Stimulated activated CD4-positive, alpha-beta T cell treated with anti-CD3 and anti-CD28 coated beads, TNF-alpha, amount 100 ng/mL, for 4 hours (primary cell): ENCODE measurements at regions not wholly inside any gene's neighbourhood (a gene's known extent, or its start where the extent isn't known, plus 50 kb on each side); places are given as distances from the start of the nearest gene placed in this dataset.
"Not testable (repeated sequence)": the region's sequence is repeated elsewhere in the genome, so short reads cannot be mapped to it uniquely, and the experiment has no call there.

Experiments
- DNase-seq, 3 experiments: peaks; one replicate each; pipeline ENCODE4 v3.0.0-alpha.2; 2020; ENCODE audit warnings: low read depth in 3 of 3

GRCh38 chr1:38746941-38747600 is 112.5 kb downstream of the RRAGC start:
- DNase-seq: no peak

DNA sequence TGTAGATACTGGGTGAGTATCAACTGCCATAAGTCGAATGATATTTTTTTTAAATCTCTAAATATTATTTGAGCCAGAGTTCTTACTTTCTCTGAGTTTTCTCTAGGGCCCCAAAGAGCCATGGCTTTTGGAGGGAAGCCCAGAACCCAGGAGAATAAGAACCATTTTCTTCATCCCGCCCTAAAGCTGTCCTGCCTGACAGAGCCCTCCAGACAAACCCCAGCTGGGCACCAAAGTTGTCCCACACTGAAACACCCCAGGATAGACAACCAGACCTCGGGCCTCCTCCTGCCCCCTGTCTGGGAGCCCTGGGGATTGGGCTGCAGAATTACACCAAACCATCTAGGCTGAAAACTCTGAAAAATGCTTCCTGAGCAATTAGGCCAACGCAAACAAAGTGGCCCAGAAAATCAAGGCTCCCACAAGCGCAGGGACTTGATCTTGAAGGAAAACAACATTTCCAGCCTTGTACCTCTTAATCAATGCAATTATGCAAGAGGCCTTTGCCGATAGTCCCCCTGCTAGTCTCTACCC is 113.1 kb downstream of the RRAGC start:
- no peak for DNase-seq

DNA sequence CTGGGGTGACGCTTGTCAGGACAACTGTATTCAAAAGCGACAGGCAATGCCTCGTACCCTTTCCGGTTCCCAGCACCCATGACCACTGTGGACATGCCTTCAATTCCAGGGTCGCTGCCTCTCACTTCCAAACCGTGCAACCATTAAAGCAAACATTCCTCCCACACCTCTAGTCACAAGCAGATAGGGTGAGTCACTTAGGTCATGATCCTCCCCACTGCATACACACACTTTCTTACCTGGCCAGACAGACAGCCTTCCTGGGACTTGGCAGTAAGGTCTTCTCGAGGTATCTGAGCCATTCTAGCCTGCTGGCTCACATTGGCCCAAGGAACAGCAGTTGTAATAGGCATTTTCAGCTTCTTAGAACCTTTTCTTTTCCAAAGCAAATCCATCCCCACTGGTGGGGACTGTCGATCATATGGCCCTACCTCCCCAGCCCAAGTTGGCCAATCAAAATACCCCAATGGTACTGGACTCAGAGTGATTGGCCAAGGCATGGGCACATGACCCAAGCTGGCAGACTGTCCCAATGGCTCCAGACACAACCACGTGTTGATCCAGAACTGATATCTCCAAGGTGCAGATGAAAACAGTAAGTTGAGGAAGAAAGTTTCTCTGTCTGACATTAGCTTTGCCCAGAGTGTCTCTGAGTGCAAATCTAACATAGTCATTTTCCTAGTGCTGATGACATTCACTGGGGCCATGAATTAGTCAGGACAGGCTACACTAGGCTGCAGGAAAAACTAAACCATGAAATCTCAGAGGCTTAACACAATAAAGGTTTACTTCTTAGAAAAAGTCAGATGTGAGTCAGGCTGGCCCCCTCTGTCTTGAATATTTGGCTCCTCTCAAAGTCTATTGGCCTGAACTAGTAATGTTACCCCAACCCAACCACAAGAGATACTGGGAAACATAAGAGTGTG is 113.8 kb downstream of the RRAGC start:
- DNase-seq: no peak

DNA sequence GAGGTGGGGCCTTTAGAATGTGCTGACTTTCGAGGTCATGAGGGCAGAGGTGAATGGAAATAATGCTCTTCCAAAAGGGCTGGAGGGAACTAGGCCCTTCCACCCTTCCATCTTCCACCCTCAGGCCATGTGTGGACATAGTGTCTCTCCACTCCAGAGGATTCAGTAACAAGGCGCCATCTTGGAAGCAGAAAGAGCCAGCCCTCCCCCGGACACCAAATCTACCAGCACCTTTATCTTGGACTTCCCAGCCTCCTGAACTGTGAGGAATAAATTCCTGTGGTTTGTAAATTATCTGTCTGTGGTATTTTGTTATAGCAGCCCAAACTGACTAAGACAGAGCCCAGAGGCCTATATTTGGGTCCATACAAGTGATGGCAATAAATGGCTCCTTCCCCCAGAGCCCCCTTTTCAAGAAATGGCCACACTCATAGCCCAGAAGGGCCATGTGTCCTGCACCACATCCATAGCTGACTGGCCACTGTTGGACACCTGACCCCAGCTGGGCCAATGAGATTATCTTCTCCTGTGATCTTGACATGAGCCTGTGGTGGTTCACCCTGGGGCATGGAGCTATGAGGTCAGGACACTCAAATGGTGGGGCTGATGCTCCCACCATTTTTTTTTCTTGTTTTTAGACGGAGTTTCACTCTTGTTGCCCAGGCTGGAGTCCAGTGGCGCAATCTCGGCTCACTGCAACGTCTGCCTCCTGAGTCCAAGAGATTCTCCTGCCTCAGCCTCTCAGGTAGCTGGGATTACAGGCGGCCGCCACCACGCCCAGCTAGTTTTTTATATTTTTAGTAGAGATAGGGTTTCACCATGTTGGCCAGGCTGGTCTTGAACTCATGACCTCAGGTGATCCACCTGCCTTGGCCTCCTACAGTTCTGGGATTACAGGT is 114.9 kb downstream of the RRAGC start:
- no peak for DNase-seq

DNA sequence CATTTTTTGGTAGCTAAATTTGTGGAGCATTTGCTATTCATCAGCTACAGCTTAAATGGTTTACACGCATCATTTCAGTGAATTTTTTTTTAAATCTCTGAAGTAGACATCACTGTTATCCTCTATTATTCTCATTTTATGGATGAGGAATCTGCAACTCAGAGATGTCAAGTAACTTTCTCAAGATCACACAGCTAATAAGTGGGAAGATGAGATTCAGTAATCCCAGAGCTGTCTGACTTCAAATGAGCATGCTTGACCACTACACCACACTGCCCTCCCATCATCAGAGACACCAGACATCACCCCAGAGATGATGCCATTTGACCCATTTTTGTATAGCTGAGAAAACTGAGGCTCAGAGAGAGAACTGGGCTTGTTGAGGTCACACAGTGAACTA is 116.4 kb downstream of the RRAGC start:
- DNase-seq: no peak

DNA sequence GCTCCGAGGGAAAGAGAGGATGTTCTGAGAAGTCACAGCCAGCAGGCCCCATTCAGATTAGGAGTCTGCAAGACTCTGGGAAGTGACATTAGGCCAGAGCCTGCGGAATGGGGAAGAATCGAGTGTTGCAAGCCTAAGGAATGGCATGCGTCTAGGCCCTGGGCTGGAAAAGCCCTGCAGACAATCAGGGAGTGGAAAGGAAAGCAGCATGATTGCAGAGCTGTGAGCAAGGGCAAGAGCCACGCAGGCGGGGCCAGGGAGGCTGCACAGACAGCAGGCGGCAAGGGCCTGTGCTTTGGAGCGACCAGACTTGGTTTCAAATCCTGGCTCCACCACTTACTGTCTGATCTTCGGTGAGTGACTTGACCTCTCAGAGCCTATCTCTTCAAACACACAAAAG is 118.2 kb downstream of the RRAGC start:
- no peak for DNase-seq

- no peak for DNase-seq
These were observed 119.1 kb downstream of the RRAGC start for GRCh38 chr1:38740487-38740886.

- no peak for DNase-seq
These were observed 121.4 kb downstream of the RRAGC start for GRCh38 chr1:38738207-38738606.

DNA sequence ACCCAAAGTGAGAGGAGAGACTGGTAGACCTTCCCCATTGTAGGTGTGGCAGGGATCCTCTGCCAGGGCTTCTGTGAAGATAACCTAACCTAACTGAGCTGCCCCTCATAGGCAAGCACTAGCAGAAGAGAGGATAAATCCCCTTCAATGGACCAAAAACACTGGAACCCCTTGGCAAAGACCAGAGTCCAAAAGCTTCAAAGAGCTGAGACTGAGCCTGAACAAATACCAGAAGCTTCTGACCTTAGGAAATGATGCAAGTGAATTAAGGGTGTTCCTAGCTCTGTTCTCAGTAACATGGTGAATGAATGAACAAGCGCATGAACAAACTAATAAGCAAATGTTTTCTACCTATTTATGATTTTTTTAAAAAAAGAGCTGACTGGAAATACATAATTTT is 123.2 kb downstream of the RRAGC start:
- DNase-seq: no peak

GRCh38 chr1:38735651-38736161 is 123.9 kb downstream of the RRAGC start:
- no peak for DNase-seq

- no peak for DNase-seq
These were observed 125.8 kb downstream of the RRAGC start for GRCh38 chr1:38733761-38734160.

DNA sequence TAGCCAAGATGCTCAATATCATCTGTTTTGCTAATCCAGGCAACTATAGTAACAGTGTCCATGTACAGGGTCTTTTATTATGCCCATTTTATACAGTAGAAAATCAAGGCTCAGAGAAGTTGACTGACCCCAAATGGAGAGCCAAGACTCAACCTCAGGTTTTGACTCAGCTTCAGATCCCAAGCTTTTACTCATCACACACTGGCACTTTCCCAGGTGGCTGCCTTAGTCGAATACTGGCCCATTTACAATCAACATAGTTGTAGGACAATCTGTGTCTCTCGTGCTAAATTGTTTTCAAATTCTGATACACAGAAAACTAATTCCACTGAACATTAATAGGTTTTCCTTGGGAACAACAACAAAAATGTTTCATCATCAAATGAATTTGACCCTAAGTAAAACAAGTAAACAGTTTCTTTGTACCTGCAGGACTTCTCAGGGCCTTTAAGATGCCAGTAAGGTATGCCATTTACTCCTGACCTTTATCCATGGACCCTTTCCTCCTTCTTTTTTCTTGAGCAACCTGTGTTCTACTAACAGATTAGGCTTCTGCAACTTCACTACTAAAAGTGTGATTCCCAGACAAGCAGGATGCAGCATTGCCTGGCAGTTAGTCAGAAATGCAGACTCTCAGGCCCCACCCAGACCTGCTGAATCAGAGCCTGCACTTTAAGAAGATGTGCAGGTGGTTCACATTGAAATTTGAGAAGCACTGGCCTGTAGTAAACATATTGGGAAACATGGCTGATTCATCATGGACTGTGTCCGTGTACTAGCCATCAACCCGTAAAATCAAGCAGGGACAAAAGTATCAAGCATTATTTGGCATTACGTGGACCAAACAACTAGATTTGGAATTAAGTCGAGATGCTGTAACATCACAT is 128.8 kb downstream of the RRAGC start:
- DNase-seq: no peak

- DNase-seq: no peak
These were observed 131.0 kb downstream of the RRAGC start for GRCh38 chr1:38728585-38728908.

GRCh38 chr1:38727684-38728584 is 131.6 kb downstream of the RRAGC start:
- no peak for DNase-seq

- not testable (repeated sequence) for DNase-seq
These were observed 134.1 kb downstream of the RRAGC start for GRCh38 chr1:38725321-38725961.

GRCh38 chr1:38724160-38725131 is 135.1 kb downstream of the RRAGC start:
- no peak for DNase-seq

DNA sequence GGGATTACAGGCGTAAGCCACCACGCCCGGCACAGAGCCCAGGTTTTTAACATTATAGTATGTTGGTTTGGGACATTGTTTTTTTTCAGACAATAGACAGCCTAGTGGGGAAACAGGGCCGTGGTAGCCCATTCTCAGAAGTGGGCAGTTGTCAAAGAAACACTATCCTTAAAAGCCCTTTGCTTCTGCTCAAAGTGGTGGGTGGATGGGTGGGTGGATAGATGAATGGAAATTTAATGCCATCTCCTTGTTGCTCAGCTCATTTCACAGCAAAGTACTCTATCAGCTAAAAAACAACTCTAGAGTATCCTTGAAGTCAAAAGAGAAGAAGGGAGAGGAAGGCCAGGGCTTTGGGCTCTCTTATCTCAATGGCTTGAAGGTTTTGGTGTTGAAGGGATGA is 137.8 kb downstream of the RRAGC start:
- DNase-seq: no peak

DNA sequence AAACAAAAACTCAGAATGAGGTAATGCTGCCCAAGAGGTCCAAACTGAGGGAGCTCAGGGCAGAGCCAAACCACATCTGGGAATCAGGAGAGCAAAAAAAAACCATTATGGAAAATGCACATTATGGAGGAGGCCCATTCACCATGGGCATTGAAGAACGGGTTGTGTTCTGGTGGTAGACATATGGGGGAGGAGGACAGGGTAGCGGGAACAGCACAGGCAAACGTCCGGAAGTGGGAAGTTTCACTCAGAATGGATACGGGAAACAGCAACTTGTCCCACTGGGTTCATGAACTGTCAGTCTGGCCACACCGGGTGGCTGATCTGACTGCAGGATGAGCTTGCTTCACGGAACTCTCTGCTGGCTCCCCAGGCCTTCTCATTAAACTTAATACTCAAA is 139.7 kb downstream of the RRAGC start:
- no peak for DNase-seq
